Cardiac septum (tissue), 1 donor: ENCODE measurements at regions not wholly inside any gene's neighbourhood (a gene's known extent, or its start where the extent isn't known, plus 50 kb on each side); places are given as distances from the start of the nearest gene placed in this dataset.
"Not testable (repeated sequence)": the region's sequence is repeated elsewhere in the genome, so short reads cannot be mapped to it uniquely, and the experiment has no call there.

Source experiments
- DNase-seq: peaks from one replicate; pipeline ENCODE4 v3.0.0-alpha.2; 2020; ENCODE audit warnings: low spot score
- intact Hi-C: fragments of 100-400 bp; cut with DNase I; formaldehyde crosslinking; loops from one replicate; pipeline ENCODE4 v1.14.0; 2022
- donor health status: DM: no; HTN: no; CAD: no.

DNA sequence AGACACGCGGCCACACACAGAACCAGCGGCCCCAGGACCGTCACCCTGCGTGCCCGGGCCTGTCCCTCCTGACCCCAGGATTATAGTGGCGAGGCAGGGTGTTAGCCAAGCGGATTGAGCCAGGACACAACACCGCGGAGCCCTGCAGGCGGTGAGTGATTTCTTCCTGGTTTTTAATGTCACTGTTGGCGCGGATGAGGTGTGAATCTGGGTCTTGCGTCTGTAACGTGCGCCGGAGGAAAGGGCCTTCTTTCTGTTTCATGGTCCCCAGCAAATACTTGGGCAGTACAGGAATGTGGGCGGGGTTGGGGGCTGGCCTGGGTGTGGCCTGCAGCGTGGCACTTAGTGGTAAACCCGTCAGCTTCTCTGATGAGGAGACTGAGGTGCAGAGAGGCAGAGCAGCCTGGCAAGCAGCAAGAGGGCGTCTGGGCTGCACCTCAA lies 154.9 kb downstream of the NPIPB11 start:
- DNase-seq, intact Hi-C loops: not testable (repeated sequence)

DNA sequence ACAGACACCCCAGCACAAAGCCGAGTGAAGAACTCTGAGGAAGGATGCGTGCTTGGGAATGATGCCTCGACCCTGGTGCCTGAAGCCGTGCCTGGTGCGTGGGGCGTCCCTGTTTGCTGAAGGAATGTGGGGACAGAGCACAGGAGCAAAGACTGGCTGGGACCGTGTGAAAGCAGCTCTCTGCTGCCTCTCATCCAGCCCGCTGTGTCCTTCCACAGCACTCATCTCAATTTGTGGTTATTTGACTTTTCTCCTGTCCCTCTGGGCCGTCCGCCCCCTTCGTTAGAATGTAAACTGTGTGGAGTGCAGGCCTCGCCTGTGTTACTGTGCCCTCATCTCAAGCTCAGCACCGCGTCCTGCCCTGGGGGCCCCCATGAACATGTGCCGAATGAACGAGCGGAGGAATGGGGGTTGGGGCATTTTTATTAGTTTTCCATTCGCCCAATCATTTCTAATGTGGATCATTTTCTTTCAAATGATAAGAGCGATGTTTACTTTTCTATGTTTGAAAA lies 155.5 kb downstream of the NPIPB11 start:
- DNase-seq, intact Hi-C loops: not testable (repeated sequence)

DNA sequence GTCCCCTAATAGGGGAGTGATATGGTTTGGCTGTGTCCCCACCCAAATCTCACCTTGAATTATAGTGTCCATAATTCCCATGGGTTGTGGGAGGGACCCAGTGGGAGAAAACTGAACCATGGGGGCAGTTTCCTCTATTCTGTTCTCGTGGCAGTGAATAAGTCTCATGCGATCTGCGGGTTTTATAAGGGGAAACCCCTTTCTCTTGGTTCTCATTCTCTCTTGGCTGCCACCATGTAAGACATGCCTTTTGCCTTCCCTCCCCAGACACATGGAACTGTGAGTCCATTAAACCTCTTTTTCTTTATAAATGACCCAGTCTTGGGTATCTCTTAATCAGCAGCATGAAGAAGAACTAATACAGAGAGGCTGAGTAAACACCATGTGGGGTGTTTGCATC lies 156.0 kb downstream of the NPIPB11 start:
- DNase-seq, intact Hi-C loops: not testable (repeated sequence)

DNA sequence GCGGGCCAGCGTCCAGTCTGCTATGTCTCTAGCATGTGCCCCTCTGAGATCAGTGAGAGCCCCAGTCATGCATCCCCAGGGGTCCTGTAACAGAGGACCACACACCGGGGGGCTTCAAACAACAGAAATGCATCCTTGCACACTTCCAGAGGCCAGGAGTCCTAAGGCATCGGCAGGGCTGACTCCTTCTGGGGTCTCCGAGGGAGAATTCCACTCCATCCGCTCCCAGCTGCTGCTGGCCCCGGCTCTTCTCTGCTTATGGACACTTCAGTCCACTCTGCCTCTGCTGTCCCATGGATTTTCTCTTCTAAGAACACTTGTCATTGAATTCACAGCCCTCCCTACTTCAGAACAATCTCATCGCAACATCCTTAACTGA lies 157.6 kb downstream of the NPIPB11 start:
- intact Hi-C loops, DNase-seq: not testable (repeated sequence)

DNA sequence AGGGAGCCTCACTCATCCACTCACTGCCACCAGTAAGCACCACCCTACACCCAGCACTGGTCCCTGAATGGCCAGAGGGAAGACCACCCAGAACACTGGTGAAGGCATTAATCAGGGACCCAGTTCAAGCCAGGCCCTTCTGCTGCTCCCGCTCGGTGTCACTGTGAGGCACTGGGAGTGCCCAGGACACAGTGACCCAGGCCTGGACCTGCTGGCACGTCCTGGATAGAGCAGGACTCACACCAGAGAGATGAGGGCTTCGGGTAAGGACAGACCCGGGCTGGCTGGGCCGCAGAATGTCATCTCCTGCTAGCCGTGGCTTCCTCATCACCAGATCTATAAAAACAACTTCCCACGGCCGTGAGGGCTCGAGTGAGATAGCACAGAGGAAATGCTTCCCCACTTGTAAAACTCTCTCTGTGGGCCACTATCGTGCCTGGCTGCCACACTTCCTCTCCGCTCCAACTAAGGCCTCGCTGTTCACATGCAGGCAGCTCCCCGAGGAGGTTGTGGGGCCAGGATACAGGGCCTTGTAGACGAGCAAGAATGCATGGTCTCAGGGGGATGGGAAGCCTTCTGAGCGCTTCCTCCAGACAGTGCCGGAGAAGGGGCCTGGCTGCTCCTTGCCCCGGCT lies 158.1 kb downstream of the NPIPB11 start:
- DNase-seq = not testable (repeated sequence)

DNA sequence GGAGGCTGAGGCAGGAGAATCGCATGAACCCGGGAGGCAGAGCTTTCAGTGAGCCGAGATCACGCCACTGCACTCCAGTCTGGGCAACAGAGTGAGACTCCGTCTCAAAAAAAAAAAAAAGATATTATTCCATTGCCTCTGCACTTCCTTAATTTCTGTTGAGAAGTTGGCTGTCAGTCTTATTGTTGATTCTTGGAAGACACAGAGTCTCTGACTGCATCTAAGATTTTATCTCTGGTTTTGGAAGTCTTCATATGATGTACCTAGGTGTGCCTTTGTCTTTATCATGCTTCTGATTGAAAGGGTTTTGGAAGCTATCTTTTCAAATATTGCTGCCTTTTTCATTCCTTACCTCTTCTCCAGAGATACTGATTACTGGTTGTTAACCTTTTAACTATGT lies 160.4 kb downstream of the NPIPB11 start:
- DNase-seq, intact Hi-C loops: not testable (repeated sequence)

More for the DNA sequence above, 158.1 kb downstream of the NPIPB11 start:
- intact Hi-C loops = not testable (repeated sequence)

DNA sequence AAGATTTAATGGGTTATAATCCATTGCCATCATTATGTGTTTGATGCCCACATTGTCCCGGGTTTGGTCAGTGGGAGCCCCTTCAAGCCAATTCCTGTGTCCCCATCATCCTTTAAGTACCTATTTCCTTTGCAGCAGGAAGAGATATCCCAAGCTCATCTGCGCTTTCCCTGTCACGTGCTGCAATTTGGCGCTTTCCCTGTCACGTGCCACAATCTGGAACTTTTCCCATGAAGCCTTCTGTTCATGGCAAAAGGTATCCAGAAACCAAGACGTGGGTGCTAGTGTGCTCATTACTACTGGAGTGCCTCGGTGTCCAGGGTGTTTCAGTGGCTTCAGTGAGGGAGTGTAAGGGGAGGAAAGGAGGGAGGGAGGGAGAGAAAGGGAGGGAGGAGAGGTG lies 168.5 kb downstream of the NPIPB11 start:
- DNase-seq = no peak
- intact Hi-C loops = no loop called here

DNA sequence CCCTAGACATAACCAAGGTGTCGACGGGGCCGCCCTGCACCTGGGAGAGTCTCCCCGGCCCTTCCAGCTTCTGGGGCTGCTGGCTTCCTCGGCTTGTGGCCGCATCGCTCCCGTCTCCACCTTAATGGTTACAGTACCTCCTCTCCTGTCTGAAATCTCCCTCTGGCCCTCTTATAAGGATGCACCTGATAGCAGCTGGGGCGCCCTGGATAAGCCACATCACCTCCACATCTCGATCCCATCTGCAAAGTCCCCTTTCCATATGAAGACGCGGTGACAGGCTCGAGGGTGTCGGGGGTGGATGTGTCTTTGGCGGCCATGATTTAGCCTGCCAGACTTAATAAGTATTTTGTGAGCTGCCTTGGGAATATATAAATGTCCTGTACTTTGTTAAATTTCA lies 169.0 kb downstream of the NPIPB11 start:
- intact Hi-C loops, DNase-seq: not testable (repeated sequence)

DNA sequence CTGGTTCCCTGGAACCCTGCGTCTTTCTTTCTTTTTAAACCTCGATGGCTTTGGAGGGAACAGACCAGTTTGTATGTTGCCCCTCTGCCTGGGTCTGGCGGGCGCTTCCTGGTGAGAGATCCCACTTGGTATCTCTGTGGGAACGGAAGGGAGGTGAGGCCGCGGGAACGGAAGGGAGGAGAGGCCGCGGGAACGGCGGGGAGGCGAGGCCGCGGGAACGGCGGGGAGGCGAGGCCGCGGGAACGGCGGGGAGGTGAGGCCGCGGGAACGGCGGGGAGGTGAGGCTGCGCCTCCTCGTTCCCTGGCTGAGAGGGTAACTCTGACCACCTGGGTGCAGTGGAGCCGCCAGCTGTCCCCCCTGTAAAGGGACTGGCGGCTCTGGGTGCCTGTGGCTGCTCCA lies 169.5 kb downstream of the NPIPB11 start:
- intact Hi-C loops, DNase-seq: not testable (repeated sequence)

DNA sequence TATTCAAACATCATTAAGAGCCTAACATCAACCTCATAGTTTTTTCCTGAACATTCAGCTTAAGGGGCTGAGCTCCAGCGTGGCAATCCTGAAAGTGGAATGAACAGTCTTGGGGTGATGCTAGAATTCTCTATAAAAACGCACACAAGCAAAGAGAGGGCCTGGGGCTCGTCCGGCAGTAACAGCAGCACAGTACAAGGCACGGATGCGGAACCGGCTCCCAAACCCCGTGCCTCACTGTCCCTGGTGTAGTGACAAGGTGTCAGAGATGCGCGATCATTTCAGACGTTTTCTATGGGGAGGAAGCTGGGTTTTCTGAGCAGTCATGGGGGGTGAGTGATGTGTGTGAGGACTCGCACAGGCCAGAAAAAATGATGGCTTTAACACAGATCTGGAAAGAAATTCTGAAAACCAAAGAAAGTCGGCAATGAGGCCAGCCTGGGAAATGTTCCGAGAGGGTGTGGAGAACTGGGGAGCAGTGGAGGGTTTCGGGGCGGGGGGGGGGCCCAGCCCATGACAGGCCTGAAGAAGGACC lies 170.6 kb downstream of the NPIPB11 start:
- intact Hi-C loops = not testable (repeated sequence)

DNA sequence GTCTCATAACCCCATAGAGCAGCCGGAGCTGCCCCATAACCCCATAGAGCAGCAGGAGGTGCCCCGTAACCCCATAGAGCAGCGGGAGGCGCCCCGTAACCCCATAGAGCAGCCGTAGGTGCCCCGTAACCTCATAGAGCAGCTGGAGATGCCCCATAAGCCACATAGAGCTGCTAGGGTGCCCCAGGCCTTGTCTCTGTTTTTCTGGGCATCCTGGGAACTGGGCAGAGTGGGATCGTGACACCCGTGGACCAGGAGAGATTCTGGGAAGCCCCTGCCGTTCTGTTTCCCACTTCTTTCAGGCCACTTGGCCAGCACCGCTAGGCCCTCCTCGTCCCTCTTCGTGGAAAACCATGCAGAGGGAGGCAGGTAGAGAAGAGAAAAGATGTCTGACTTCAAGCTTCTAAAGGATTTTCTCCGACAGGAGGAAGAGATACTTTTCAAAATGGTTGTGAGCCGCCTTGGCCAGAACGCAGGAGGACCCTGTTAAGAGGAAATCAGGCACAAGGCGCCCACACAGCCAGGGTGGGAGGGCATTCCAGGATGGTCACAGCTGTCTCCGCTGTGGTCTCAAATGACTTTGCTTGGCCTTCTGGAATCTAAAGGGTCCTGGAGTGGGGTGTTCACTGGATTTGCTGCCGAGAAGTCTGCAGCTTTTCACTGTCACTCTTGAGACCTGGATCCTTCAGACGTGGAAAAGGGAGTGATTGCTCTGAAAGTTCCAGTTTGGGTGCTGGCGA lies 171.8 kb downstream of the NPIPB11 start:
- intact Hi-C loops, DNase-seq: not testable (repeated sequence)

More for the DNA sequence above, 170.6 kb downstream of the NPIPB11 start:
- DNase-seq = not testable (repeated sequence)

DNA sequence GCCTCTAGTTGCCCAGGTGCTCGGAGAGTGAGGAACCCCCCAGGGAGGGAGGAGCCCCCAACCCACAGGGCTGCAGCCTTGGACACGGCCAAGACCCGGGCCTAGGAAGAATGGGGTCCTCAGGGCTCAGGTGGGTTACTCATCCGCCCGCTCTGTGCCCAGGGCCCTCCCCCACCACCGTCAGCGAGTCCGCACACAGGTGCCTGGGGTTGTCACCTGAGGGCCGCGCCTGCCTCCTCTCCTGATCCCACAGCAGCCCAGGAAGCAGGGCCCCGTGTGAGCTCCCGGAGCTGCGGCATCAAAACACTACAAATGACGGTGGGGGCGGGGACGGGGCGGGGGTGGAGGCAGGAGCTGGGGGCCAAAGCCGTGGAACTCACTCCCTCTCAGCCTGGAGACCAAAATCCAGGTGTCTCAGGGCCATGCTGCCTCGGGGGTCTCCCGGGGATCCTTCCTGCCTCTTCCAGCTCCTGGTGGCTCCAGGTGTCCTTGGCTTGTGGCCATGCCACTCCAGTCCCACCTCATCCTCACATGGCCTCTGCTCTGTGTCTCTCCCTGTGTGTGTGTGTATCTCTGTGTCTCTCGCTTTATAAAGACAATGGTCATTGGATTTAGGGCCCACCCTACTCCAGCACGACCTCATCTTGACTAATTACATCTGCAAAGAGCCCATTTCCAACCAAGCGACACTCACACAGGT lies 172.7 kb downstream of the NPIPB11 start:
- intact Hi-C loops, DNase-seq: not testable (repeated sequence)

DNA sequence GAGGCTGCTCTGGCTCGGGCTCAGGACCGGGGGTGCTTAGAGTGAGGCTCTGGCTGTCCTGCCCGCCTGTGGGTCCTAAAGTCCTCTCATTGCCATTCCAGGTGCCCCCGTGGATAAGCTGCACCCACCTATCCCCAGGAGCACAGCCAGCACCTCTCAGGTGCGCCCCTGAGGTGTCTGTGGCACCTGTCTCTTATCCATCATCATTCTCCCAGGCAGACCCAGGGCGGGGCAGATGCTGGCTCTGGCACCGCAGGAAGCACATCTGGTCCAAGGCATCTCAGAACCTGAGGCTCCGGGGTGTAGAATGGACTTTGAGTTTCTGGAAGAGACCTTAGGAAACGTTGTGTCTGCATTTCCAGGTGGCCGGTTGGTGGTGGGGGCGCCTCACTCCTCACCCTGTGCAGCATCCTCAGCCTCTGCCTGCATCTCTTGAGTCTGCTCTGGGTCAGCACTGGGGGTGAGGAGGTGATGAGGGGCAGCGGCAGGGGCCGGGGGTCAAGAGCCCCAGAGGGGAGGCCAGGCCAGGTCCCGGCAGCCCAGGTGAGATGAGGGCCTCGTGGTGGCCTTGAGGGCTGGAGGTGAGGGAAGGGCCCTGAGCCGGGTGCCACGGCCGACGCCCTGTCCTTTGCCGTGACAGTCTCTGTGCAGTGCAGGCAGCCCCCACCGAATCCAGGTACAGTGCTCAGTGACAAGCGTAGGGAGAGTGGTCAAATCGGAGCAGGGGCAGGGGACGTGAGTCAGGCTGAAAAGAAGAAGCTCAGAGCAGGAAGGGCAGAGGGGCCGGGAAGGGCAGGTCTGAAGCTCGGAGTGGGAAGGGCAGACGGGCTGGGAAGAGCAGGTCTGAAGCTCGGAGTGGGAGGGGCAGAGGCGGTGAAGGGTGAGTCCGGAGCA lies 173.5 kb downstream of the NPIPB11 start:
- intact Hi-C loops = no loop called here
- DNase-seq = no peak

DNA sequence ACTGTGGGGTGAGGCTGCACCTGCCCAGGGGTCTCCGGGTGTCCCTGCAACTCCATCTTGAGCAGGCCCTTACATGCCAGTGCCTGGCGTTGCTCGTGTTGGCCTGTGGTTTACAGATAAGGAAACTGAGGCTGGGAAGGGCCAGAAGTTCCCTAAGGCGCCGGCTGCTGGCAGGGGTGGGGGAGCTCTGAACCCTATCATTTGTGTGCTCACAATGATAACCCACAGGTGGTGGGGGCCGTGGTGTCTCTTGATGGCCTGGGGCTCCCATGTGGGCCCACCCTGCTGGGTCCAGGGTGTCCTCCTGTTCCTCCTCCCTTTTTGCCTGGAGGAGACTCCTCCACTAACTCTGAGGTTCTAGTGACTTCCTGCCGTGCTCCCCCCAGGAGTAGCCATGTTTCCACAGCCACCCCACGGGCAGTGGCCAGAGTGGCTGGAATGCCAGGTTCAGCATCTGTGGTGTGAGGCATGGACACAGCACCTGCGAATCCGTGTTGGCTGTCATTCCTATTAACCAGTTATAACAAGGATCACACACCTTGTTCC lies 174.3 kb downstream of the NPIPB11 start:
- DNase-seq, intact Hi-C loops: not testable (repeated sequence)

DNA sequence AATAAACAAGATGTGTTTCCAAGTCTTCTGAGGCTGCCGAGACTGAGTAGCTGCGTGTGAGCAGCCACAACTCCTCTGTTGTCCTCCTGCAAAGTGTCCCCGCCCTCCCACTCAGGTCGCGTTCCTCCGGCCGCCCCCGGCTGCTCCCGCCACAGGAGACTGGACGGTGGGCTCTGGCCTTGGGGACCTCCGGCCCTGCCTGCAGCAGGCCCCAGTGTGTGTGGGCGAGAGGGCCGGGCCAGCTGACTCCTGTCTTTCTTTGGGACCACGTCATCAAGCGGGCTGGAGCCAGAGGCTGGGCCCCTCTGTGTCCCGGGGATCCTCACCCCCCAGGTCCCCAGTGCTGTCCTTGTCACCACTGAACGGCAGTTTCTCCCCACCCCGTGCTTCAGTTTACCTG lies 175.3 kb downstream of the NPIPB11 start:
- intact Hi-C loops = no loop called here
- DNase-seq = no peak

DNA sequence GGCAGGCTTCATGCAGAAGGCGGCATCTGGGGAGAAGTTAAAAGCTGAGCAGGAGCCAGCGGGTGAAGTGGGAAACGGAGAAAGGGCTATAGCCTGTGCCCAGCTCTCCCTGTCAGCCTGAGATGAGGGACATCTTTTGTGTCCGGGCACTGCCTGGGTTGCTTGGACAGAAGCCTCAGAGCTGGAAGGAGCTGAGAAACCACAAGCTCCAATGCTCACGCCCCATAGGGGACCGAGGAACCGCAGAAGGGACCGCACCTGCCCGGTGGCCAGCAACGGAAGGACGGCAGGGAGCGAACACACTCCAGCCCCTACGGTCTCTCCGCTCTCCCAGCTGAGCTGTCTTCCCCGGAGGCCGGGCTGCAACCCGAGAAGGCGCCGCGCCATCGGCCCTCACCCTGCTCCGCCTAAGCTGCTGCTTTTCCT lies 175.8 kb downstream of the NPIPB11 start:
- no peak for DNase-seq
- intact Hi-C loops = no loop called here

DNA sequence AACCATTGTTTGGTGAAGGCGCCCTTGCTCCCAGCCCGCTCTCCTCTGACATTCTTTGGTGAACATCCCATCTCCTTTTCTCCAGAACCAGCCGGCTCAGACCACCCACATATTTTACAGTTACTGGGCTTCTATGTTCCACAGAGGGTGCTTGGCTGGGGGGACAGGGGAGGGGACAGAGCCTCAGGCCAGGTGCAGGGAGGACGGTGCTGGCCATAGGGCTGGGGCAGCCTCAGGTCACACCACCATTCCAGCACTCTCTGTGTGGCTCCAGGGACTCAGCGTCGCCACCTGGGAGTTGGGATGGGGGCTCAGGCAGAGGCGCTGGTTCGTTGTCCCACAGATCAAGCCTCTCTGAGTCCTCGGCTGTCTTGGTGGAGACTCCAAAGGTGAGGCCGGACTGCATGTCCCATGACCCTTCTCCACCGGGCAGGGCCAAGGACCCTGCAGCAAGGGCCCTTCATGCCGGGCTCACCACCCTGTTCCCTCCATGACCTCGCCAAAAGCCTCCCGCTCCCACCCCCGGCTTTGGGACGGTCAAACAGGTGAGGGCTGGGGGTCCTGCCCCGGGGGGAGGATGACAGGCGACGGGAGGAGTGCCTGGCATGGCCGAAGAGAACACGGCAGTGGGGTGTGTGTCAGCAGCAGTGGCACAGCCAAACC lies 176.4 kb downstream of the NPIPB11 start:
- DNase-seq, intact Hi-C loops: not testable (repeated sequence)

DNA sequence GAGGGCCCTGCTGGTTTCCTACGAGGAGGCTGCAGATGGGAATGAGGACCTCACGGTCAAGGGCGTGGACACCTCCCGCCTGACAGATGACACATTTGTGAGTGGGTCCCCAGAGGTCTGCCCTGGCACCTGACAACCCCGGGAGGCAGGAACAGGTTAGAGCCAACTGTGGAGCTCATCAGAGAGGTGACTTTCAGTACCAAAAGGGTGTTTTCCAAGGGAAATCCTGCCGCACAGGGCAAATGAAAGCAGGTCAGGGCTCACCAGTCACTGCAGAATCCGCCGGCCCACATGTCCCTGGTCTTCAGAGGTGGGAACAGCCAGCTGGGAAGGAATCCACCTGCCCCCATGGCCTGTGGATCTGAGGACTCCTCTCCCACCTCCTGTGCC lies 176.9 kb downstream of the NPIPB11 start:
- DNase-seq, intact Hi-C loops: not testable (repeated sequence)
